GM20000 (cell line): ENCODE measurements at regions not wholly inside any gene's neighbourhood (a gene's known extent, or its start where the extent isn't known, plus 50 kb on each side); places are given as distances from the start of the nearest gene placed in this dataset.

Experiments used
- DNase-seq: peaks from one replicate; pipeline ENCODE4 v3.0.0; 2012; ENCODE audit warnings: low spot score
- CTCF ChIP-seq: IDR thresholded peaks from 2 replicates; pipeline ENCODE4 v1.5.1; 2012; ENCODE audit warnings: mild to moderate bottlenecking, control low read depth; ENCODE audit errors: extremely low read depth, missing control alignments

- no peak for TF ChIP-seq CTCF
- DNase-seq: no peak
Observed at GRCh38 chr20:16955462-16955861, 207.3 kb downstream of the OTOR start.

GRCh38 chr20:16955971-16956370, 207.8 kb downstream of the OTOR start:
- no peak for TF ChIP-seq CTCF
- no peak for DNase-seq

GRCh38 chr20:16965401-16965800, 217.2 kb downstream of the OTOR start:
- no peak for DNase-seq
- no peak for TF ChIP-seq CTCF

- no peak for TF ChIP-seq CTCF
- no peak for DNase-seq
Observed at GRCh38 chr20:16966276-16966880, 218.2 kb downstream of the OTOR start.

- no peak for TF ChIP-seq CTCF
- DNase-seq: no peak
Observed at GRCh38 chr20:16968099-16968498, 219.9 kb downstream of the OTOR start.

- TF ChIP-seq CTCF: no peak
Observed at GRCh38 chr20:16970776-16971175, 222.6 kb downstream of the OTOR start.

GRCh38 chr20:16974080-16974854, 226.1 kb downstream of the OTOR start:
- no peak for DNase-seq

More at GRCh38 chr20:16970776-16971175, 222.6 kb downstream of the OTOR start:
- no peak for DNase-seq

More at GRCh38 chr20:16974080-16974854, 226.1 kb downstream of the OTOR start:
- no peak for TF ChIP-seq CTCF
